ENCODE measurements at regions not wholly inside any gene's neighbourhood (a gene's known extent, or its start where the extent isn't known, plus 50 kb on each side); places are given as distances from the start of the nearest gene placed in this dataset.

- no peak for TF ChIP-seq CTCF (IDR thresholded peaks at IDR 0.05; ENCODE audit: borderline replicate concordance, extremely low read depth, low read length, poor library complexity, severe bottlenecking)
- TF ChIP-seq EZH2 (IDR thresholded peaks at IDR 0.05; ENCODE audit: borderline replicate concordance, low read depth, low read length, severe bottlenecking): no peak
These were observed 143.6 kb upstream of the CBLN2 start for GRCh38 chr18:72687736-72688135.
